Neuron (in vitro differentiated cells): ENCODE measurements at regions not wholly inside any gene's neighbourhood (a gene's known extent, or its start where the extent isn't known, plus 50 kb on each side); places are given as distances from the start of the nearest gene placed in this dataset.

ENCODE experiments used
- H2AFZ ChIP-seq: one replicate; pipeline ENCODE4 v1.6.1; 2013; ENCODE audit warnings: low read depth, mild to moderate bottlenecking, inconsistent platforms, low read length, moderate library complexity
- H3K27me3 ChIP-seq: one replicate; pipeline ENCODE4 v1.6.1; 2013; ENCODE audit warnings: low read length; ENCODE audit not compliant: insufficient read depth
- H3K36me3 ChIP-seq: one replicate; pipeline ENCODE4 v1.6.1; 2013; ENCODE audit warnings: low read length; ENCODE audit not compliant: insufficient read depth
- H3K4me1 ChIP-seq: one replicate; pipeline ENCODE4 v1.6.1; 2013; ENCODE audit warnings: low read length; ENCODE audit not compliant: insufficient read depth
- H3K4me3 ChIP-seq: 2 replicates; pipeline ENCODE4 v1.5.1; 2013; ENCODE audit warnings: mild to moderate bottlenecking, low read length, moderate library complexity
- H3K9me3 ChIP-seq: one replicate; pipeline ENCODE4 v1.6.1; 2013; ENCODE audit warnings: low read length

DNA sequence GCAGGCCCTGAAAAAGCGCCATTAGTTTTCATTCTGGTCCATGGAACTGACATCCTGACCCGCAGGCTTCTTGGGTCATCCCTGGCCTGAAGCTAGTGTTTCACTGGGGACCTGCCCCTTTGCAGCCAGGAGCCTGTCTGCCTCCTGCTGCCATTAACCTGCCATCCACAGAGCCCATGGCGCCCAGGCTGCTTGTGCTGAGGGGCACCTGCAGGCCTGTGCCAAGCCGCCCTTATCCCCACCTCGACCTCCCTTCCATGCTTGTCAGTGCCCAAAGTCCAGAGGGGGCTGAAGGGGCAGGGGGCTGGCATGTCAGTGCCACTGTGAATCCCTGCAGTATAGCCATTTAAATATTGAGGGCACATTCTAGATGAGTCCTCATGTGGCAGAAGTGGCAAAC lies 207.6 kb upstream of the USP25 start:
- H3K4me1 ChIP-seq, result no peaks in the 10 kb centered on the region
- H2AFZ ChIP-seq, result no peak overlapping the region
- peaks cover 11% of the 10 kb centered on the region for H3K9me3 ChIP-seq
- H3K36me3 ChIP-seq, result no peaks in the 10 kb centered on the region
- H3K27me3 ChIP-seq, result no peaks in the 10 kb centered on the region
- no peak overlapping the region for H3K4me3 ChIP-seq

DNA sequence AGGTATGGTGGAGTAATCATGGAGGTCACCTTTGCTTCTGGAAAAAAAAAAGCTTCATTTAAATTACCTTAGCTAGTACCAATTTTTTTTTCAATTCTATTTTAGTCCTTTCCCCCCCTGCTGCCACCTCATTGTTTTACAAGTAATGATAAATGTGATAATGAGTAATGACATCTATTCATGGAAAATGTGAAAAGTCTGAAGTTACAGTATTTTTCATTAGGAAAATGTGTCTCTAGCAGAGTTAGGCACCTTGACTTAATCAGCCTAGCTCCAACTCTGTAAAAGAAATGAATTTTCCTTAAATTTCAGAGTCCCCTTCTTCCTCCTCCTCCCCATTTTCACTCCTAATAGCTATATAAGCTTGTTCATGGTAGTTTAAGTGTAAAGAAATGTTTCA lies 204.9 kb upstream of the USP25 start:
- H3K4me1 ChIP-seq, result no peaks in the 10 kb centered on the region
- no peak overlapping the region for H3K4me3 ChIP-seq
- no peaks in the 10 kb centered on the region for H3K36me3 ChIP-seq
- H3K27me3 ChIP-seq, result no peaks in the 10 kb centered on the region
- H2AFZ ChIP-seq, result no peak overlapping the region
- peaks cover 11% of the 10 kb centered on the region for H3K9me3 ChIP-seq

- no peak overlapping the region for H2AFZ ChIP-seq
- H3K36me3 ChIP-seq, result no peaks in the 10 kb centered on the region
- no peaks in the 10 kb centered on the region for H3K27me3 ChIP-seq
- no peaks in the 10 kb centered on the region for H3K4me1 ChIP-seq
- H3K4me3 ChIP-seq, result no peak overlapping the region
- H3K9me3 ChIP-seq, result peaks cover 5% of the 10 kb centered on the region
Observed at GRCh38 chr21:15526798-15527197, 203.0 kb upstream of the USP25 start.

GRCh38 chr21:15528346-15528745 lies 201.4 kb upstream of the USP25 start:
- no peaks in the 10 kb centered on the region for H3K36me3 ChIP-seq
- H3K4me3 ChIP-seq, result no peak overlapping the region
- no peak overlapping the region for H2AFZ ChIP-seq
- H3K27me3 ChIP-seq, result no peaks in the 10 kb centered on the region
- H3K4me1 ChIP-seq, result no peaks in the 10 kb centered on the region
- H3K9me3 ChIP-seq, result no peaks in the 10 kb centered on the region

DNA sequence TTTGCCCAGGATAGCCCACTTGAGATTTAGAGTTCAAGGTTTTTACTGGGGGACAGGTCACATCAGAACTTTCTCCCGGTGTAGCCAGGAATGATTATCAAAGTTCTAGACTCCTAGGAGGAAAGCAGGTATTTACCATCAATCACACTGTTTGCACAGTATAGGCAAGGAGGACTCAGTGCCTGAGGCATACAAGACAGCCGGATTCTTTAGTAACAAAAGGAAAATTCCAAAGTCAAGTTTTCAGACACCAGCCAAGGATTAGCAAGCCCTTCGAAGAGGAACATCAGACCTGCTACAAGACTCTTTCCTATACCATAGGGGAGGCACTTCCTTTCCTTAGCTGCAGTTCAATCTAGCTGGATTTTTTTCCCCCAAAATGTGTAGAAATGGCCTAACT lies 197.8 kb upstream of the USP25 start:
- H3K4me3 ChIP-seq, result no peak overlapping the region
- H3K4me1 ChIP-seq, result no peaks in the 10 kb centered on the region

DNA sequence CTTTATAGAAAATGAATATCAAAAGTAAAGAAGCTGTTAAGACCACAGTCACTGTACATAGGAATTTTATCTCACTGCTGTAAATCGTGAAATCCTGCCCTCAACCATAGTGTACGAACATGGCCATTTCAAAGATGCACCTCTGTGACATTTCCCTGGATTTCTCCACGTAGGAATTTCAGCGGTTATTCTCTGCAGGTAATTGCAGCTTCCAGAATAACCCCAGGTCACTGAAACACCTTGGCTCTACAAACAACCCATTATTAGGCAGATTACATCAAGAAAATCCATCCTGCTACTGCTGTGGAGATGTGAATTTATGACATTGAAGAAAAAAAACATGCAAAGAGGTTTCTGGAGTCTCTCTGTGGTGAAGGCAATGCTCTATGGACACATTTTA lies 196.2 kb upstream of the USP25 start:
- H3K36me3 ChIP-seq, result no peaks in the 10 kb centered on the region
- H3K9me3 ChIP-seq, result no peaks in the 10 kb centered on the region
- H3K27me3 ChIP-seq, result no peaks in the 10 kb centered on the region

More for the DNA sequence above, 197.8 kb upstream of the USP25 start:
- Histone ChIP-seq H3K27me3 (no peaks in the 10 kb centered on the region), H3K9me3 (no peaks in the 10 kb centered on the region), H2AFZ (no peak overlapping the region), H3K36me3 (no peaks in the 10 kb centered on the region)

DNA sequence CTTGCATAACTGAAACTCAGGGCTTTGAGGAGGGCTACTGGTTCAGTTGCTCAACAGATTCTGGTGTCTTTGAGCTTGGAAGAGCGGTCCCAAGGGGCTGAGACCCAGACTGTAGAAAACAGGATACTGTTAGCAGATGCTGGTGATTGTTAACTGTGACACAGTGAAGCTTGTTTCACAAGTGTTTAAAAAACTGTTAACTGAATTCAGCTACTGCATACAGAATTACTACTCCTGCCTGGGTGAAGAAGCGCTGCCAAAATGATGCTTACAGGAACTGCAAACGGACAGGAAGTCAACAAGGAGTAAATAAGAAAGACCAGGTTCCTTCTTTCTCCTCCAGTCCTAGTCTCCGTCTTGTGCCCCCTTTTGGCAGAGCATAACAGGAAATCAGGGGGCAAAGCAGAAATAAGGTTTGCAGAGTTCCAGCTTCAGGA lies 195.3 kb upstream of the USP25 start:
- H3K9me3 ChIP-seq, result no peaks in the 10 kb centered on the region
- no peak overlapping the region for H3K4me3 ChIP-seq
- no peaks in the 10 kb centered on the region for H3K27me3 ChIP-seq
- H3K4me1 ChIP-seq, result no peaks in the 10 kb centered on the region
- no peak overlapping the region for H2AFZ ChIP-seq
- no peaks in the 10 kb centered on the region for H3K36me3 ChIP-seq

More for the DNA sequence above, 196.2 kb upstream of the USP25 start:
- no peak overlapping the region for H2AFZ ChIP-seq
- H3K4me1 ChIP-seq, result no peaks in the 10 kb centered on the region
- H3K4me3 ChIP-seq, result no peak overlapping the region

GRCh38 chr21:15539376-15539775 lies 190.4 kb upstream of the USP25 start:
- no peak overlapping the region for H3K4me3 ChIP-seq
- no peaks in the 10 kb centered on the region for H3K4me1 ChIP-seq
- no peak overlapping the region for H2AFZ ChIP-seq
- no peaks in the 10 kb centered on the region for H3K27me3 ChIP-seq
- no peaks in the 10 kb centered on the region for H3K36me3 ChIP-seq
- H3K9me3 ChIP-seq, result no peaks in the 10 kb centered on the region

- Histone ChIP-seq H2AFZ (no peak overlapping the region), H3K36me3 (no peaks in the 10 kb centered on the region)
Observed at GRCh38 chr21:15543473-15543872, 186.3 kb upstream of the USP25 start.

GRCh38 chr21:15549671-15550070 lies 180.1 kb upstream of the USP25 start:
- no peaks in the 10 kb centered on the region for H3K27me3 ChIP-seq
- H3K4me1 ChIP-seq, result no peaks in the 10 kb centered on the region
- H3K9me3 ChIP-seq, result no peaks in the 10 kb centered on the region
- H3K36me3 ChIP-seq, result no peaks in the 10 kb centered on the region
- H3K4me3 ChIP-seq, result no peak overlapping the region
- no peak overlapping the region for H2AFZ ChIP-seq

More at GRCh38 chr21:15543473-15543872, 186.3 kb upstream of the USP25 start:
- H3K4me3 ChIP-seq, result no peak overlapping the region
- no peaks in the 10 kb centered on the region for H3K27me3 ChIP-seq
- no peaks in the 10 kb centered on the region for H3K9me3 ChIP-seq
- no peaks in the 10 kb centered on the region for H3K4me1 ChIP-seq

- Histone ChIP-seq H3K4me1 (no peaks in the 10 kb centered on the region), H3K27me3 (no peaks in the 10 kb centered on the region), H3K36me3 (no peaks in the 10 kb centered on the region), H3K4me3 (no peak overlapping the region), H2AFZ (no peak overlapping the region), H3K9me3 (no peaks in the 10 kb centered on the region)
Observed at GRCh38 chr21:15552914-15553494, 176.8 kb upstream of the USP25 start.

- no peak overlapping the region for H2AFZ ChIP-seq
- no peaks in the 10 kb centered on the region for H3K27me3 ChIP-seq
- H3K9me3 ChIP-seq, result no peaks in the 10 kb centered on the region
- H3K4me3 ChIP-seq, result no peak overlapping the region
- H3K36me3 ChIP-seq, result no peaks in the 10 kb centered on the region
- no peaks in the 10 kb centered on the region for H3K4me1 ChIP-seq
Observed at GRCh38 chr21:15557925-15558324, 171.9 kb upstream of the USP25 start.

GRCh38 chr21:15558884-15559283 lies 170.9 kb upstream of the USP25 start:
- no peaks in the 10 kb centered on the region for H3K9me3 ChIP-seq
- no peaks in the 10 kb centered on the region for H3K4me1 ChIP-seq
- no peak overlapping the region for H2AFZ ChIP-seq
- no peak overlapping the region for H3K4me3 ChIP-seq
- no peaks in the 10 kb centered on the region for H3K36me3 ChIP-seq
- no peaks in the 10 kb centered on the region for H3K27me3 ChIP-seq

DNA sequence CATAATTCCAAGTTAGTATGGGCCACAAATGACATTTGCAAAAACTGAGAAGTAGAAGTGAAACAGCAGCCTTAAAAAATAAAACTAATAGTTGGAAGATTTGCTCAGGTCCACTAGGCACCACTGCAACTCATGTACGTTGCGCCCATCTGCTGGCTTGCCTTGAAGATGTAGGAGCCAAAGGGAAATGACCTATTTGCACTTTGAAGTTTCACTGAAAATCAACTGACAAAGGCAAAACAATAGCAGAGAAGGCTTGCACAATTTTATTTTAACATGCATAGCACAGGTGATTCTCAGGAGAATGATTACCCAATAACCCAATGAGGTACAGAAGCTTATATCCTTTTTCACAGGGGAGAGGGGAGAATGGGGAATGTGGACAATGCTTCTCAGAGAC lies 170.1 kb upstream of the USP25 start:
- H3K27me3 ChIP-seq, result no peaks in the 10 kb centered on the region
- H3K4me3 ChIP-seq, result no peak overlapping the region
- no peaks in the 10 kb centered on the region for H3K9me3 ChIP-seq
- H2AFZ ChIP-seq, result no peak overlapping the region
- no peaks in the 10 kb centered on the region for H3K4me1 ChIP-seq
- H3K36me3 ChIP-seq, result no peaks in the 10 kb centered on the region
